ENCODE measurements at regions not wholly inside any gene's neighbourhood (a gene's known extent, or its start where the extent isn't known, plus 50 kb on each side); places are given as distances from the start of the nearest gene placed in this dataset.

GRCh38 chr4:81738891-81739290, 267.2 kb upstream of the RASGEF1B start:
- ATAC-seq: no peak
- no peaks in the 10 kb centered on the region for H3K9me3 ChIP-seq
- intact Hi-C loops (cut with DNase I): no loop called here
- H3K4me3 ChIP-seq: no peak overlapping the region
- TF ChIP-seq, protein P1, sequence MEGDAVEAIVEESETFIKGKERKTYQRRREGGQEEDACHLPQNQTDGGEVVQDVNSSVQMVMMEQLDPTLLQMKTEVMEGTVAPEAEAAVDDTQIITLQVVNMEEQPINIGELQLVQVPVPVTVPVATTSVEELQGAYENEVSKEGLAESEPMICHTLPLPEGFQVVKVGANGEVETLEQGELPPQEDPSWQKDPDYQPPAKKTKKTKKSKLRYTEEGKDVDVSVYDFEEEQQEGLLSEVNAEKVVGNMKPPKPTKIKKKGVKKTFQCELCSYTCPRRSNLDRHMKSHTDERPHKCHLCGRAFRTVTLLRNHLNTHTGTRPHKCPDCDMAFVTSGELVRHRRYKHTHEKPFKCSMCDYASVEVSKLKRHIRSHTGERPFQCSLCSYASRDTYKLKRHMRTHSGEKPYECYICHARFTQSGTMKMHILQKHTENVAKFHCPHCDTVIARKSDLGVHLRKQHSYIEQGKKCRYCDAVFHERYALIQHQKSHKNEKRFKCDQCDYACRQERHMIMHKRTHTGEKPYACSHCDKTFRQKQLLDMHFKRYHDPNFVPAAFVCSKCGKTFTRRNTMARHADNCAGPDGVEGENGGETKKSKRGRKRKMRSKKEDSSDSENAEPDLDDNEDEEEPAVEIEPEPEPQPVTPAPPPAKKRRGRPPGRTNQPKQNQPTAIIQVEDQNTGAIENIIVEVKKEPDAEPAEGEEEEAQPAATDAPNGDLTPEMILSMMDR (IDR thresholded peaks at IDR 0.05): no peak
- DNase-seq: no peak
- no peak overlapping the region for H3K27ac ChIP-seq
- peaks cover 0 to 4% (median 0%) of the 10 kb centered on the region in 9 donors for H3K4me1 ChIP-seq
- no peaks in the 10 kb centered on the region for H3K27me3 ChIP-seq
- no peaks in the 10 kb centered on the region for H3K36me3 ChIP-seq

- intact Hi-C loops (cut with DNase I): no loop called here
- TF ChIP-seq, protein P1 (IDR thresholded peaks at IDR 0.05): no peak
- DNase-seq (no peak), ATAC-seq (no peak)
- Histone ChIP-seq H3K27ac (no peak overlapping the region), H3K4me3 (no peak overlapping the region), H3K4me1 (peaks cover 0 to 4% (median 0%) of the 10 kb centered on the region in 9 donors), H3K27me3 (no peaks in the 10 kb centered on the region), H3K36me3 (no peaks in the 10 kb centered on the region), H3K9me3 (no peaks in the 10 kb centered on the region)
- 79 to 92% methylated on average over 2 of the region's 2 CpGs for WGBS, 2 donors
Measured at GRCh38 chr4:81737865-81738559, 266.3 kb upstream of the RASGEF1B start.

GRCh38 chr4:81736324-81736723, 264.6 kb upstream of the RASGEF1B start:
- TF ChIP-seq, protein P1 (IDR thresholded peaks at IDR 0.05): no peak
- DNase-seq (no peak), ATAC-seq (no peak)
- 88 to 91% methylated on average over 2 of the region's 2 CpGs for WGBS, 2 donors
- Histone ChIP-seq H3K4me3 (no peak overlapping the region), H3K36me3 (no peaks in the 10 kb centered on the region), H3K27me3 (no peaks in the 10 kb centered on the region), H3K9me3 (no peaks in the 10 kb centered on the region), H3K4me1 (peaks cover 0 to 4% (median 0%) of the 10 kb centered on the region in 9 donors), H3K27ac (no peak overlapping the region)
- intact Hi-C loops (cut with DNase I): no loop called here

- ATAC-seq (no peak), DNase-seq (no peak)
- Histone ChIP-seq H3K9me3 (peaks cover 0 to 15% (median 0%) of the 10 kb centered on the region in 11 donors), H3K27ac (no peak overlapping the region), H3K36me3 (no peaks in the 10 kb centered on the region), H3K4me1 (no peaks in the 10 kb centered on the region), H3K27me3 (no peaks in the 10 kb centered on the region), H3K4me3 (no peak overlapping the region)
- TF ChIP-seq, protein P1 (IDR thresholded peaks at IDR 0.05): no peak
- intact Hi-C loops (cut with DNase I): no loop called here
- 100% methylated on average over 1 of the region's 1 CpG for WGBS, 2 donors
Measured at GRCh38 chr4:81732980-81733379, 261.3 kb upstream of the RASGEF1B start.

All from heart right ventricle (tissue), 16 donors.